ENCODE measurements at regions not wholly inside any gene's neighbourhood (a gene's known extent, or its start where the extent isn't known, plus 50 kb on each side); places are given as distances from the start of the nearest gene placed in this dataset.
"Not testable (repeated sequence)": the region's sequence is repeated elsewhere in the genome, so short reads cannot be mapped to it uniquely, and the experiment has no call there.

GRCh38 chr3:107470496-107470895 lies 52.3 kb upstream of the BBX start:
- not testable (repeated sequence) for TF ChIP-seq CTCF (IDR thresholded peaks at IDR 0.05; ENCODE audit: control extremely low read depth in 1 of 3, insufficient read depth in 1 of 3, low read depth in 1 of 3, low read length in 3 of 3); RNF2 (IDR thresholded peaks at IDR 0.05; ENCODE audit: borderline replicate concordance, low read depth, low read length, missing control alignments, poor library complexity, severe bottlenecking); TAF1 (IDR thresholded peaks at IDR 0.05; ENCODE audit: low read depth, low read length); FOSL1 (IDR thresholded peaks at IDR 0.05; ENCODE audit: insufficient read depth, low read depth, low read length); EZH2 (IDR thresholded peaks at IDR 0.05; ENCODE audit: low read depth, low read length, severe bottlenecking)

Data from H1 (cell line).